PC-3 (cell line): ENCODE measurements at regions not wholly inside any gene's neighbourhood (a gene's known extent, or its start where the extent isn't known, plus 50 kb on each side); places are given as distances from the start of the nearest gene placed in this dataset.
A peak's percentile ranks its signal among the peaks of the same experiment; 100 is the strongest.

Experiments
- ATAC-seq: fragments of 200-7000 bp; cut with Tn5 transposase; 2 replicates; pipeline ENCODE4 v1.9.1; 2020; ENCODE audit warnings: mild to moderate bottlenecking, moderate library complexity
- BruUV-seq: library from RNA; stranded (reverse); fragments of 400-500 nt; replicated peaks from 2 replicates; lab custom pipeline; 2021; lab: Mats Ljungman, UMichigan
- CTCF ChIA-PET: fragments of 300-600 bp; sonication (Branson Sonifier 250); formaldehyde crosslinking; loops from one replicate; lab custom pipeline; 2022; ENCODE audit warnings: antibody characterized with exemption; lab: Charles Lee
- POLR2A ChIA-PET: fragments of 300-600 bp; sonication (Branson Sonifier 250); formaldehyde crosslinking; loops from one replicate; lab custom pipeline; 2022; ENCODE audit warnings: antibody characterized with exemption; ENCODE audit not compliant: unreplicated experiment; lab: Charles Lee
- DNase-seq: peaks from one replicate; pipeline ENCODE4 v3.0.0-alpha.2; 2015
- H2AFZ ChIP-seq: fragments of 300-600 bp; sonication (generic); 2 replicates; pipeline ENCODE4 v1.6.0; 2016; ENCODE audit warnings: antibody characterized with exemption, low read length
- H3F3A ChIP-seq: fragments of 300-600 bp; sonication (generic); one replicate; pipeline ENCODE4 v1.6.0; 2017; ENCODE audit warnings: antibody characterized with exemption, low read length, control low read depth, mild to moderate bottlenecking; ENCODE audit not compliant: unreplicated experiment
- H3K27ac ChIP-seq: fragments of 300-600 bp; sonication (generic); 2 replicates; pipeline ENCODE4 v1.5.1; 2016; ENCODE audit warnings: mild to moderate bottlenecking, low read length
- H3K27me3 ChIP-seq: fragments of 300-600 bp; sonication (generic); 2 replicates; pipeline ENCODE4 v1.6.1; 2016; ENCODE audit warnings: low read length, mixed read lengths
- H3K36me3 ChIP-seq: fragments of 300-600 bp; sonication (generic); 2 replicates; pipeline ENCODE4 v1.6.1; 2016; ENCODE audit warnings: low read depth, mixed run types, low read length, mixed read lengths
- H3K4me1 ChIP-seq: fragments of 300-600 bp; sonication (generic); 2 replicates; pipeline ENCODE4 v1.5.1; 2016; ENCODE audit warnings: low read length; ENCODE audit not compliant: insufficient read depth
- H3K4me2 ChIP-seq: fragments of 300-600 bp; sonication (generic); 2 replicates; pipeline ENCODE4 v1.6.0; 2016; ENCODE audit warnings: low read length
- H3K4me3 ChIP-seq: fragments of 300-600 bp; sonication (generic); 2 replicates; pipeline ENCODE4 v1.5.1; 2016; ENCODE audit warnings: mild to moderate bottlenecking, low read length, mixed read lengths
- H3K79me2 ChIP-seq: fragments of 300-600 bp; sonication (generic); 2 replicates; pipeline ENCODE4 v1.6.1; 2017; ENCODE audit warnings: low read length, mixed read lengths
- H3K9ac ChIP-seq: fragments of 300-600 bp; sonication (generic); 2 replicates; pipeline ENCODE4 v1.6.0; 2016; ENCODE audit warnings: mild to moderate bottlenecking, low read length
- H3K9me2 ChIP-seq: fragments of 300-600 bp; sonication (generic); replicated peaks from 2 replicates; pipeline ENCODE4 v1.6.1; 2016; ENCODE audit warnings: mixed run types, low read length, mixed read lengths
- H3K9me3 ChIP-seq: fragments of 300-600 bp; sonication (generic); 2 replicates; pipeline ENCODE4 v1.6.1; 2016; ENCODE audit warnings: low read length, mixed read lengths
- H4K20me1 ChIP-seq: fragments of 300-600 bp; sonication (generic); 2 replicates; pipeline ENCODE4 v1.6.1; 2016; ENCODE audit warnings: low read length, mixed read lengths
- CTCF ChIP-seq: fragments of 300-600 bp; sonication (generic); conservative IDR thresholded peaks from 2 replicates; pipeline ENCODE4 v1.5.1; 2017; ENCODE audit warnings: antibody characterized with exemption, low read depth, mild to moderate bottlenecking, low read length
- EZH2 ChIP-seq: fragments of 300-600 bp; sonication (generic); IDR thresholded peaks from one replicate; pipeline ENCODE4 v1.6.1; 2017; ENCODE audit warnings: antibody characterized with exemption, mild to moderate bottlenecking, low read length; ENCODE audit not compliant: unreplicated experiment
- EZH2phosphoT487 ChIP-seq: fragments of 300-600 bp; sonication (generic); IDR thresholded peaks from 2 replicates; pipeline ENCODE4 v1.6.1; 2018; ENCODE audit warnings: mild to moderate bottlenecking, antibody characterized with exemption, low read length, borderline replicate concordance
- intact Hi-C: fragments of 100-400 bp; cut with micrococcal nuclease; formaldehyde crosslinking; loops from 2 replicates; pipeline ENCODE4 v1.9.0; 2023

- CTCF ChIA-PET, result interaction anchor here (0.9 kb wide), 1 partner anchor 116 kb away, joined by 8 read pairs; the partner anchor contains the start of gene FRMD6
- no peaks in the 10 kb centered on the region for H4K20me1 ChIP-seq
- TF ChIP-seq EZH2phosphoT487 (no peak), EZH2 (no peak), CTCF (no peak)
- H3K27me3 ChIP-seq, result no peaks in the 10 kb centered on the region
- ATAC-seq, result no peak
- H3K9me3 ChIP-seq, result no peaks in the 10 kb centered on the region
- H3F3A ChIP-seq, result peaks cover 38% of the 10 kb centered on the region
- peaks cover 2% of the 10 kb centered on the region; the same call in 1 of the 2 replicates for H3K36me3 ChIP-seq
- no peaks in the 10 kb centered on the region for H3K79me2 ChIP-seq
- H3K9me2 ChIP-seq, result no peaks in the 10 kb centered on the region
- peak overlapping the region; percentile 63 for H3K9ac ChIP-seq
- no TSS peak for BruUV-seq
- H3K4me2 ChIP-seq, result peak overlapping the region; percentile 29
- peak; percentile 54 for DNase-seq
- no peak overlapping the region for H3K4me3 ChIP-seq
- H3K4me1 ChIP-seq, result peaks cover 53% of the 10 kb centered on the region
- intact Hi-C loops, result no loop called here
- H3K27ac ChIP-seq, result peak overlapping the region; percentile 96
- POLR2A ChIA-PET, result interaction anchor here (0.6 to 1.2 kb wide), 5 partner anchors 12 to 136 kb away, joined by 3 to 8 read pairs (median 5); no protein-coding TSS in a partner anchor
- H2AFZ ChIP-seq, result no peak overlapping the region
Observed at GRCh38 chr14:51535443-51536044, 116.2 kb upstream of the FRMD6 start.

GRCh38 chr14:51538973-51539372, 112.7 kb upstream of the FRMD6 start:
- Histone ChIP-seq H3K4me2 (peak overlapping the region; percentile 74), H3K4me3 (no peak overlapping the region), H3K4me1 (peaks cover 54% of the 10 kb centered on the region), H3K9me2 (no peaks in the 10 kb centered on the region), H3K9ac (peak overlapping the region; percentile 83), H3F3A (peaks cover 30% of the 10 kb centered on the region), H3K27me3 (no peaks in the 10 kb centered on the region), H3K79me2 (no peaks in the 10 kb centered on the region), H2AFZ (no peak overlapping the region), H3K27ac (peak overlapping the region; percentile 96), H3K9me3 (no peaks in the 10 kb centered on the region), H3K36me3 (peaks cover 2% of the 10 kb centered on the region; the same call in 1 of the 2 replicates), H4K20me1 (no peaks in the 10 kb centered on the region)
- intact Hi-C loops, result loop anchor here (1.0 kb wide), 1 partner anchor 8 kb away; no protein-coding TSS in a partner anchor
- BruUV-seq, result no TSS peak
- ATAC-seq (no peak), DNase-seq (no peak)
- POLR2A ChIA-PET, result interaction anchor here (0.7 kb wide), 2 partner anchors 114 to 142 kb away, joined by 4 to 5 read pairs; no protein-coding TSS in a partner anchor
- TF ChIP-seq CTCF (no peak), EZH2phosphoT487 (no peak), EZH2 (no peak)
- CTCF ChIA-PET, result interaction anchor here (0.6 kb wide), 1 partner anchor 115 kb away, joined by 11 read pairs; no protein-coding TSS in a partner anchor
